ENCODE measurements at regions not wholly inside any gene's neighbourhood (a gene's known extent, or its start where the extent isn't known, plus 50 kb on each side); places are given as distances from the start of the nearest gene placed in this dataset.

- TF ChIP-seq CTCF (optimal IDR thresholded peaks at IDR 0.05 in 1 of 3, IDR thresholded peaks at IDR 0.05 in 1 of 3, conservative IDR thresholded peaks at IDR 0.05 in 1 of 3; ENCODE audit: extremely low read depth in 1 of 3, insufficient read depth in 2 of 3, low read length in 3 of 3) (no peak), EZH2 (IDR thresholded peaks at IDR 0.05; ENCODE audit: low read length) (no peak)
Measured at GRCh38 chr14:61642614-61642982, 52.7 kb upstream of the HIF1A start.
